GM23338 (cell line): ENCODE measurements at regions not wholly inside any gene's neighbourhood (a gene's known extent, or its start where the extent isn't known, plus 50 kb on each side); places are given as distances from the start of the nearest gene placed in this dataset.

Experiments
- CTCF ChIP-seq, 2 experiments: fragments of 200-600 bp in 1 of 2; sonication (generic) in 1 of 2; conservative IDR thresholded peaks; 2 replicates each; pipeline versions ENCODE4 v1.5.1 to v1.6.1; 2016 to 2017; ENCODE audit warnings: antibody characterized with exemption in 2 of 2, low read depth in 2 of 2, mild to moderate bottlenecking in 2 of 2, moderate library complexity in 1 of 2
- EZH2 ChIP-seq: fragments of 200-600 bp; sonication (generic); IDR thresholded peaks from one replicate; pipeline ENCODE4 v1.8.0; 2017; ENCODE audit warnings: antibody characterized with exemption, mild to moderate bottlenecking, low read depth; ENCODE audit not compliant: unreplicated experiment
- POLR2AphosphoS5 ChIP-seq: IDR thresholded peaks from 2 replicates; pipeline ENCODE4 v1.6.1; 2016; ENCODE audit warnings: antibody characterized with exemption, low read depth
- REST ChIP-seq: IDR thresholded peaks from one replicate; pipeline ENCODE4 v1.6.1; 2018; ENCODE audit warnings: antibody characterized with exemption; ENCODE audit not compliant: unreplicated experiment

GRCh38 chr15:85886309-85886811 is 91.6 kb upstream of the KLHL25 start:
- TF ChIP-seq CTCF (conservative IDR thresholded peaks at IDR 0.05; ENCODE audit: low read depth in 2 of 2): no peak
- TF ChIP-seq POLR2AphosphoS5: no peak
- no peak for TF ChIP-seq EZH2
- TF ChIP-seq REST: no peak
